Osteoblast (primary cell): ENCODE measurements at regions not wholly inside any gene's neighbourhood (a gene's known extent, or its start where the extent isn't known, plus 50 kb on each side); places are given as distances from the start of the nearest gene placed in this dataset.

Source experiments
- DNase-seq: peaks from one replicate; pipeline ENCODE4 v3.0.0; 2011; ENCODE audit warnings: low spot score, mixed read lengths; ENCODE audit not compliant: insufficient read length; ENCODE audit errors: missing footprints
- H2AFZ ChIP-seq: 2 replicates; pipeline ENCODE4 v1.6.0; 2011; ENCODE audit warnings: mild to moderate bottlenecking, low read length
- H3K27ac ChIP-seq: 2 replicates; pipeline ENCODE4 v1.5.1; 2011; ENCODE audit warnings: mild to moderate bottlenecking, low read depth, low read length, moderate library complexity
- H3K27me3 ChIP-seq: 2 replicates; pipeline ENCODE4 v1.6.0; 2012; ENCODE audit warnings: mild to moderate bottlenecking, control low read depth, inconsistent platforms, low read length, moderate library complexity; ENCODE audit not compliant: insufficient read depth
- H3K36me3 ChIP-seq: 2 replicates; pipeline ENCODE4 v1.5.1; 2011; ENCODE audit warnings: mild to moderate bottlenecking, low read length, control low read depth, moderate library complexity; ENCODE audit not compliant: insufficient read depth
- H3K4me1 ChIP-seq: 2 replicates; pipeline ENCODE4 v1.5.1; 2011; ENCODE audit warnings: mild to moderate bottlenecking, low read length, control low read depth, moderate library complexity; ENCODE audit not compliant: insufficient read depth
- H3K4me2 ChIP-seq: 2 replicates; pipeline ENCODE4 v1.6.0; 2011; ENCODE audit warnings: mild to moderate bottlenecking, low read length; ENCODE audit not compliant: insufficient read depth
- H3K4me3 ChIP-seq: fragments of 200-600 bp; sonication (generic); 3 replicates; pipeline ENCODE4 v1.5.1; 2012; ENCODE audit warnings: mild to moderate bottlenecking, low read length, inconsistent platforms; ENCODE audit not compliant: insufficient read depth
- H3K79me2 ChIP-seq: 2 replicates; pipeline ENCODE4 v1.6.0; 2012; ENCODE audit warnings: mild to moderate bottlenecking, low read length, control low read depth, inconsistent platforms; ENCODE audit not compliant: insufficient read depth
- H3K9me3 ChIP-seq: 2 replicates; pipeline ENCODE4 v1.5.1; 2011; ENCODE audit warnings: low read depth, low read length, control low read depth
- H4K20me1 ChIP-seq: 2 replicates; pipeline ENCODE4 v1.6.0; 2012; ENCODE audit warnings: mild to moderate bottlenecking, low read length, control low read depth; ENCODE audit not compliant: insufficient read depth
- CTCF ChIP-seq: IDR thresholded peaks from 2 replicates; pipeline ENCODE4 v1.5.1; 2011; ENCODE audit warnings: mild to moderate bottlenecking, low read depth, low read length, moderate library complexity; ENCODE audit errors: extremely low read depth

DNA sequence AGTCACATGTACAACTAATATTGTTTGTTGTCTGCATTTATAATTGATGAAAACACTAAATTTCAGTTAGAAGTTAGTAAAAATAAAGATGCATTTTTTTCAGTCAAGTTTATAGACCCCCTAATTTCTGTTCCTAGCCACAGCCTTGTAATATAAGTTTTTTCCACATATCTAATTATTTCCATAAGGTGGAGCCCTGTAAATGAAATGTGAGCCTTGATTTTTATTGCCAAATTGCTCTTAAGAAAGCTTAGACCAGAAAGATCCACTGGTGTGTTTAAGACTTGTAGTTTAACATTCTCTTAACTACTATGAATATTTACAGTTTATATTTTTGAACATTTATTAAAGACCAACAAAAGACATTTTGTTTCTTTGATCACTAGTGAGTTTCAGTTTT lies 322.1 kb upstream of the RGS6 start:
- peaks cover 92% of the 10 kb centered on the region for H3K79me2 ChIP-seq
- no peaks in the 10 kb centered on the region for H3K9me3 ChIP-seq
- H3K36me3 ChIP-seq: no peaks in the 10 kb centered on the region
- peaks cover 3% of the 10 kb centered on the region for H3K4me1 ChIP-seq
- no peak overlapping the region for H2AFZ ChIP-seq
- no peak overlapping the region for H3K4me3 ChIP-seq
- DNase-seq: no peak
- H4K20me1 ChIP-seq: peaks cover 19% of the 10 kb centered on the region
- no peaks in the 10 kb centered on the region for H3K27me3 ChIP-seq
- TF ChIP-seq CTCF: no peak
- H3K4me2 ChIP-seq: no peak overlapping the region
- no peak overlapping the region for H3K27ac ChIP-seq

- TF ChIP-seq CTCF: no peak
- Histone ChIP-seq H3K27ac (no peak overlapping the region), H3K36me3 (no peaks in the 10 kb centered on the region), H3K4me1 (peaks cover 3% of the 10 kb centered on the region), H3K9me3 (no peaks in the 10 kb centered on the region), H3K79me2 (peaks cover 92% of the 10 kb centered on the region), H3K4me2 (no peak overlapping the region), H3K4me3 (no peak overlapping the region), H2AFZ (no peak overlapping the region), H4K20me1 (peaks cover 14% of the 10 kb centered on the region), H3K27me3 (no peaks in the 10 kb centered on the region)
- DNase-seq: no peak
These were observed 321.4 kb upstream of the RGS6 start for GRCh38 chr14:71610797-71611196.

- Histone ChIP-seq H3K9me3 (no peaks in the 10 kb centered on the region), H4K20me1 (peaks cover 6% of the 10 kb centered on the region), H3K36me3 (no peaks in the 10 kb centered on the region), H2AFZ (no peak overlapping the region), H3K27ac (no peak overlapping the region), H3K27me3 (no peaks in the 10 kb centered on the region), H3K79me2 (peaks cover 92% of the 10 kb centered on the region), H3K4me3 (no peak overlapping the region), H3K4me1 (peaks cover 3% of the 10 kb centered on the region), H3K4me2 (no peak overlapping the region)
- no peak for TF ChIP-seq CTCF
- no peak for DNase-seq
These were observed 319.1 kb upstream of the RGS6 start for GRCh38 chr14:71613168-71613567.

GRCh38 chr14:71616013-71616412 lies 316.2 kb upstream of the RGS6 start:
- TF ChIP-seq CTCF: no peak
- H2AFZ ChIP-seq: no peak overlapping the region
- peaks cover 3% of the 10 kb centered on the region for H4K20me1 ChIP-seq
- no peak overlapping the region for H3K4me2 ChIP-seq
- H3K4me3 ChIP-seq: no peak overlapping the region
- peaks cover 84% of the 10 kb centered on the region for H3K79me2 ChIP-seq
- H3K4me1 ChIP-seq: peaks cover 12% of the 10 kb centered on the region
- H3K27ac ChIP-seq: no peak overlapping the region
- H3K27me3 ChIP-seq: no peaks in the 10 kb centered on the region
- H3K36me3 ChIP-seq: peaks cover 12% of the 10 kb centered on the region
- no peak for DNase-seq
- no peaks in the 10 kb centered on the region for H3K9me3 ChIP-seq
